ENCODE measurements at regions not wholly inside any gene's neighbourhood (a gene's known extent, or its start where the extent isn't known, plus 50 kb on each side); places are given as distances from the start of the nearest gene placed in this dataset.
A peak's percentile ranks its signal among the peaks of the same experiment; 100 is the strongest.
"Not testable (repeated sequence)": the region's sequence is repeated elsewhere in the genome, so short reads cannot be mapped to it uniquely, and the experiment has no call there.

GRCh38 chr4:143819029-143819428 lies 86.3 kb downstream of the GYPE start:
- DNase-seq: no peak

- DNase-seq: not testable (repeated sequence)
Measured at GRCh38 chr4:143817866-143818265, 87.5 kb downstream of the GYPE start.

GRCh38 chr4:143815375-143815774 lies 90.0 kb downstream of the GYPE start:
- DNase-seq: not testable (repeated sequence)

GRCh38 chr4:143813431-143814154 lies 91.8 kb downstream of the GYPE start:
- DNase-seq: not testable (repeated sequence)

GRCh38 chr4:143791693-143792092 lies 91.2 kb upstream of the FREM3 start:
- DNase-seq: not testable (repeated sequence)

- not testable (repeated sequence) for DNase-seq
Measured at GRCh38 chr4:143790425-143790824, 90.0 kb upstream of the FREM3 start.

- not testable (repeated sequence) for DNase-seq
Measured at GRCh38 chr4:143789618-143790017, 89.1 kb upstream of the FREM3 start.

GRCh38 chr4:143784567-143784966 lies 84.1 kb upstream of the FREM3 start:
- no peak for DNase-seq

GRCh38 chr4:143782521-143782920 lies 82.0 kb upstream of the FREM3 start:
- DNase-seq: no peak

GRCh38 chr4:143773998-143774895 lies 73.8 kb upstream of the FREM3 start:
- DNase-seq: peak; percentile 45

- DNase-seq: no peak
Measured at GRCh38 chr4:143771269-143771668, 70.8 kb upstream of the FREM3 start.

- no peak for DNase-seq
Measured at GRCh38 chr4:143768007-143768591, 67.6 kb upstream of the FREM3 start.

GRCh38 chr4:143763587-143763986 lies 63.1 kb upstream of the FREM3 start:
- no peak for DNase-seq

GRCh38 chr4:143762511-143762910 lies 62.0 kb upstream of the FREM3 start:
- no peak for DNase-seq

All from CD4-positive, alpha-beta T cell treated with Interferon gamma for 1 hour (primary cell).